ENCODE measurements at regions not wholly inside any gene's neighbourhood (a gene's known extent, or its start where the extent isn't known, plus 50 kb on each side); places are given as distances from the start of the nearest gene placed in this dataset.

DNA sequence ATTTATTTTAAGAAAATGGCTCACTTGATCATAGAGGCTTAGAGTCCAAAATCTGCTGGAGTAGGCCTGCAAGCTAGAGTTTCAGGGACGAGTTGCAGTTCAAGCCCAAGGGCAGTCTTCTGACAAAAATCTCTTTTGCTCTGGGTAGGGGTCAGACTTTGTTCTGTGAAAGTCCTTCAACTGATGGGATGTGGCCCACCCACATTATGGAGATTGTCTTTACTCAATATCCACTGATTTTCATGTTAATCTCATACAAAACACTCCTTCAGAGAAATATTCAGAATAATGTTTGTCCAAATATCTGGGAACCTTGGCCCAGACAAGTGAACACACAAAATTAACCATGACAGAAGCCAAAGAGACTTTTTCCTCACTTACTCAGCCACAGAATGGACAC, 98.6 kb upstream of the RSPO3 start:
- Mint-ChIP-seq H3K36me3 (no peaks in the 10 kb centered on the region), H3K9me3 (no peaks in the 10 kb centered on the region), H3K27me3 (ENCODE audit: low read depth) (no peaks in the 10 kb centered on the region), H3K27ac (no peak overlapping the region), H3K4me1 (peaks cover 12% of the 10 kb centered on the region), H3K4me3 (no peak overlapping the region)
- TF ChIP-seq IRF2 (CRISPR knock-in tag; IDR thresholded peaks at IDR 0.05; ENCODE audit: borderline replicate concordance, low read depth): no peak
- TF ChIP-seq, protein P1, sequence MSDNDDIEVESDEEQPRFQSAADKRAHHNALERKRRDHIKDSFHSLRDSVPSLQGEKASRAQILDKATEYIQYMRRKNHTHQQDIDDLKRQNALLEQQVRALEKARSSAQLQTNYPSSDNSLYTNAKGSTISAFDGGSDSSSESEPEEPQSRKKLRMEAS (CRISPR knock-in tag; IDR thresholded peaks at IDR 0.05): no peak
- TF ChIP-seq, protein P2, sequence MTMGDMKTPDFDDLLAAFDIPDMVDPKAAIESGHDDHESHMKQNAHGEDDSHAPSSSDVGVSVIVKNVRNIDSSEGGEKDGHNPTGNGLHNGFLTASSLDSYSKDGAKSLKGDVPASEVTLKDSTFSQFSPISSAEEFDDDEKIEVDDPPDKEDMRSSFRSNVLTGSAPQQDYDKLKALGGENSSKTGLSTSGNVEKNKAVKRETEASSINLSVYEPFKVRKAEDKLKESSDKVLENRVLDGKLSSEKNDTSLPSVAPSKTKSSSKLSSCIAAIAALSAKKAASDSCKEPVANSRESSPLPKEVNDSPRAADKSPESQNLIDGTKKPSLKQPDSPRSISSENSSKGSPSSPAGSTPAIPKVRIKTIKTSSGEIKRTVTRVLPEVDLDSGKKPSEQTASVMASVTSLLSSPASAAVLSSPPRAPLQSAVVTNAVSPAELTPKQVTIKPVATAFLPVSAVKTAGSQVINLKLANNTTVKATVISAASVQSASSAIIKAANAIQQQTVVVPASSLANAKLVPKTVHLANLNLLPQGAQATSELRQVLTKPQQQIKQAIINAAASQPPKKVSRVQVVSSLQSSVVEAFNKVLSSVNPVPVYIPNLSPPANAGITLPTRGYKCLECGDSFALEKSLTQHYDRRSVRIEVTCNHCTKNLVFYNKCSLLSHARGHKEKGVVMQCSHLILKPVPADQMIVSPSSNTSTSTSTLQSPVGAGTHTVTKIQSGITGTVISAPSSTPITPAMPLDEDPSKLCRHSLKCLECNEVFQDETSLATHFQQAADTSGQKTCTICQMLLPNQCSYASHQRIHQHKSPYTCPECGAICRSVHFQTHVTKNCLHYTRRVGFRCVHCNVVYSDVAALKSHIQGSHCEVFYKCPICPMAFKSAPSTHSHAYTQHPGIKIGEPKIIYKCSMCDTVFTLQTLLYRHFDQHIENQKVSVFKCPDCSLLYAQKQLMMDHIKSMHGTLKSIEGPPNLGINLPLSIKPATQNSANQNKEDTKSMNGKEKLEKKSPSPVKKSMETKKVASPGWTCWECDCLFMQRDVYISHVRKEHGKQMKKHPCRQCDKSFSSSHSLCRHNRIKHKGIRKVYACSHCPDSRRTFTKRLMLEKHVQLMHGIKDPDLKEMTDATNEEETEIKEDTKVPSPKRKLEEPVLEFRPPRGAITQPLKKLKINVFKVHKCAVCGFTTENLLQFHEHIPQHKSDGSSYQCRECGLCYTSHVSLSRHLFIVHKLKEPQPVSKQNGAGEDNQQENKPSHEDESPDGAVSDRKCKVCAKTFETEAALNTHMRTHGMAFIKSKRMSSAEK (CRISPR knock-in tag; IDR thresholded peaks at IDR 0.05; ENCODE audit: borderline replicate concordance): no peak
- TF ChIP-seq ZNF263 (CRISPR knock-in tag; IDR thresholded peaks at IDR 0.05; ENCODE audit: low read depth): no peak
- TF ChIP-seq CBFB (CRISPR knock-in tag; IDR thresholded peaks at IDR 0.05; ENCODE audit: low read depth): no peak
- TF ChIP-seq, protein P3, sequence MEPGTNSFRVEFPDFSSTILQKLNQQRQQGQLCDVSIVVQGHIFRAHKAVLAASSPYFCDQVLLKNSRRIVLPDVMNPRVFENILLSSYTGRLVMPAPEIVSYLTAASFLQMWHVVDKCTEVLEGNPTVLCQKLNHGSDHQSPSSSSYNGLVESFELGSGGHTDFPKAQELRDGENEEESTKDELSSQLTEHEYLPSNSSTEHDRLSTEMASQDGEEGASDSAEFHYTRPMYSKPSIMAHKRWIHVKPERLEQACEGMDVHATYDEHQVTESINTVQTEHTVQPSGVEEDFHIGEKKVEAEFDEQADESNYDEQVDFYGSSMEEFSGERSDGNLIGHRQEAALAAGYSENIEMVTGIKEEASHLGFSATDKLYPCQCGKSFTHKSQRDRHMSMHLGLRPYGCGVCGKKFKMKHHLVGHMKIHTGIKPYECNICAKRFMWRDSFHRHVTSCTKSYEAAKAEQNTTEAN (CRISPR knock-in tag; IDR thresholded peaks at IDR 0.05): no peak
- no peak for TF ChIP-seq ZNF416 (CRISPR knock-in tag; IDR thresholded peaks at IDR 0.05)
- TF ChIP-seq, protein P4, sequence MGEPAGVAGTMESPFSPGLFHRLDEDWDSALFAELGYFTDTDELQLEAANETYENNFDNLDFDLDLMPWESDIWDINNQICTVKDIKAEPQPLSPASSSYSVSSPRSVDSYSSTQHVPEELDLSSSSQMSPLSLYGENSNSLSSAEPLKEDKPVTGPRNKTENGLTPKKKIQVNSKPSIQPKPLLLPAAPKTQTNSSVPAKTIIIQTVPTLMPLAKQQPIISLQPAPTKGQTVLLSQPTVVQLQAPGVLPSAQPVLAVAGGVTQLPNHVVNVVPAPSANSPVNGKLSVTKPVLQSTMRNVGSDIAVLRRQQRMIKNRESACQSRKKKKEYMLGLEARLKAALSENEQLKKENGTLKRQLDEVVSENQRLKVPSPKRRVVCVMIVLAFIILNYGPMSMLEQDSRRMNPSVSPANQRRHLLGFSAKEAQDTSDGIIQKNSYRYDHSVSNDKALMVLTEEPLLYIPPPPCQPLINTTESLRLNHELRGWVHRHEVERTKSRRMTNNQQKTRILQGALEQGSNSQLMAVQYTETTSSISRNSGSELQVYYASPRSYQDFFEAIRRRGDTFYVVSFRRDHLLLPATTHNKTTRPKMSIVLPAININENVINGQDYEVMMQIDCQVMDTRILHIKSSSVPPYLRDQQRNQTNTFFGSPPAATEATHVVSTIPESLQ (CRISPR knock-in tag; IDR thresholded peaks at IDR 0.05): no peak
- TF ChIP-seq, protein P5, sequence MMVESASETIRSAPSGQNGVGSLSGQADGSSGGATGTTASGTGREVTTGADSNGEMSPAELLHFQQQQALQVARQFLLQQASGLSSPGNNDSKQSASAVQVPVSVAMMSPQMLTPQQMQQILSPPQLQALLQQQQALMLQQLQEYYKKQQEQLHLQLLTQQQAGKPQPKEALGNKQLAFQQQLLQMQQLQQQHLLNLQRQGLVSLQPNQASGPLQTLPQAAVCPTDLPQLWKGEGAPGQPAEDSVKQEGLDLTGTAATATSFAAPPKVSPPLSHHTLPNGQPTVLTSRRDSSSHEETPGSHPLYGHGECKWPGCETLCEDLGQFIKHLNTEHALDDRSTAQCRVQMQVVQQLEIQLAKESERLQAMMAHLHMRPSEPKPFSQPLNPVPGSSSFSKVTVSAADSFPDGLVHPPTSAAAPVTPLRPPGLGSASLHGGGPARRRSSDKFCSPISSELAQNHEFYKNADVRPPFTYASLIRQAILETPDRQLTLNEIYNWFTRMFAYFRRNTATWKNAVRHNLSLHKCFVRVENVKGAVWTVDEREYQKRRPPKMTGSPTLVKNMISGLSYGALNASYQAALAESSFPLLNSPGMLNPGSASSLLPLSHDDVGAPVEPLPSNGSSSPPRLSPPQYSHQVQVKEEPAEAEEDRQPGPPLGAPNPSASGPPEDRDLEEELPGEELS (CRISPR knock-in tag; IDR thresholded peaks at IDR 0.05): no peak
- ATAC-seq (no peak), DNase-seq (ENCODE audit: low spot score) (no peak)
- CTCF ChIA-PET: no interaction called here
- POLR2A ChIA-PET: no interaction called here

DNA sequence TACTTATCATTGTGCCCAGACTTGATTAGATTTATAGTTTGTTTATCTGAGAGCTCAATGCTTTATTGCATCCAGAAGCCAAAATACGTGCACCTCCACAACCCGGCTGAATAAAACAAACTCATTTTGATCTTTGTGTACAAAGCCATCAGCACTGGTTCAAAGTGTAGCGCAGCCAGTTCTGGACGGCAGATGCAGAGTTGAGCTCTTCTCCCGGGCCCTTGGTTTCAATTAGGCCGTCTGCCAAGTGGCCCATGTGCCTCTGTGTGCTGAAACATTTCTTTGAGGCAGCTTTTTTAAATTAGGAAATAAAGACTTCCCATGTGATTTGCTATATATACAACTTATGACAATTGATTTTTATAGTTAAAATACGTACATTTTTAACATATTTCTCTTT, 96.2 kb upstream of the RSPO3 start:
- Mint-ChIP-seq H3K27me3 (ENCODE audit: low read depth) (no peaks in the 10 kb centered on the region), H3K27ac (no peak overlapping the region), H3K36me3 (no peaks in the 10 kb centered on the region), H3K4me1 (no peaks in the 10 kb centered on the region), H3K9me3 (no peaks in the 10 kb centered on the region), H3K4me3 (no peak overlapping the region)
- ATAC-seq (no peak), DNase-seq (ENCODE audit: low spot score) (no peak)
- POLR2A ChIA-PET: interaction anchor here (0.6 kb wide), 1 partner anchor 85 kb away, joined by 4 read pairs; no protein-coding TSS in a partner anchor
- CTCF ChIA-PET: no interaction called here
- TF ChIP-seq TEAD4 (CRISPR knock-in tag; IDR thresholded peaks at IDR 0.05) (no peak), ZNF219 (CRISPR knock-in tag; IDR thresholded peaks at IDR 0.05; ENCODE audit: borderline replicate concordance) (no peak), ZNF423 (CRISPR knock-in tag; IDR thresholded peaks at IDR 0.05) (no peak), FOXJ3 (CRISPR knock-in tag; IDR thresholded peaks at IDR 0.05; ENCODE audit: borderline replicate concordance) (no peak), MXD4 (CRISPR knock-in tag; IDR thresholded peaks at IDR 0.05; ENCODE audit: borderline replicate concordance) (no peak), CREM (CRISPR knock-in tag; IDR thresholded peaks at IDR 0.05) (no peak), TEAD1 (CRISPR knock-in tag; IDR thresholded peaks at IDR 0.05) (no peak), JAZF1 (CRISPR knock-in tag; IDR thresholded peaks at IDR 0.05) (no peak), NR2C2 (CRISPR knock-in tag; IDR thresholded peaks at IDR 0.05) (no peak), MYBL2 (CRISPR knock-in tag; IDR thresholded peaks at IDR 0.05) (no peak), JUN (CRISPR knock-in tag; IDR thresholded peaks at IDR 0.05) (no peak), IRF2 (CRISPR knock-in tag; IDR thresholded peaks at IDR 0.05; ENCODE audit: borderline replicate concordance, low read depth) (no peak)
- TF ChIP-seq, protein P6, sequence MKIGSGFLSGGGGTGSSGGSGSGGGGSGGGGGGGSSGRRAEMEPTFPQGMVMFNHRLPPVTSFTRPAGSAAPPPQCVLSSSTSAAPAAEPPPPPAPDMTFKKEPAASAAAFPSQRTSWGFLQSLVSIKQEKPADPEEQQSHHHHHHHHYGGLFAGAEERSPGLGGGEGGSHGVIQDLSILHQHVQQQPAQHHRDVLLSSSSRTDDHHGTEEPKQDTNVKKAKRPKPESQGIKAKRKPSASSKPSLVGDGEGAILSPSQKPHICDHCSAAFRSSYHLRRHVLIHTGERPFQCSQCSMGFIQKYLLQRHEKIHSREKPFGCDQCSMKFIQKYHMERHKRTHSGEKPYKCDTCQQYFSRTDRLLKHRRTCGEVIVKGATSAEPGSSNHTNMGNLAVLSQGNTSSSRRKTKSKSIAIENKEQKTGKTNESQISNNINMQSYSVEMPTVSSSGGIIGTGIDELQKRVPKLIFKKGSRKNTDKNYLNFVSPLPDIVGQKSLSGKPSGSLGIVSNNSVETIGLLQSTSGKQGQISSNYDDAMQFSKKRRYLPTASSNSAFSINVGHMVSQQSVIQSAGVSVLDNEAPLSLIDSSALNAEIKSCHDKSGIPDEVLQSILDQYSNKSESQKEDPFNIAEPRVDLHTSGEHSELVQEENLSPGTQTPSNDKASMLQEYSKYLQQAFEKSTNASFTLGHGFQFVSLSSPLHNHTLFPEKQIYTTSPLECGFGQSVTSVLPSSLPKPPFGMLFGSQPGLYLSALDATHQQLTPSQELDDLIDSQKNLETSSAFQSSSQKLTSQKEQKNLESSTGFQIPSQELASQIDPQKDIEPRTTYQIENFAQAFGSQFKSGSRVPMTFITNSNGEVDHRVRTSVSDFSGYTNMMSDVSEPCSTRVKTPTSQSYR (CRISPR knock-in tag; IDR thresholded peaks at IDR 0.05): no peak
- TF ChIP-seq, protein P7, sequence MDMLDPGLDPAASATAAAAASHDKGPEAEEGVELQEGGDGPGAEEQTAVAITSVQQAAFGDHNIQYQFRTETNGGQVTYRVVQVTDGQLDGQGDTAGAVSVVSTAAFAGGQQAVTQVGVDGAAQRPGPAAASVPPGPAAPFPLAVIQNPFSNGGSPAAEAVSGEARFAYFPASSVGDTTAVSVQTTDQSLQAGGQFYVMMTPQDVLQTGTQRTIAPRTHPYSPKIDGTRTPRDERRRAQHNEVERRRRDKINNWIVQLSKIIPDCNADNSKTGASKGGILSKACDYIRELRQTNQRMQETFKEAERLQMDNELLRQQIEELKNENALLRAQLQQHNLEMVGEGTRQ (CRISPR knock-in tag; IDR thresholded peaks at IDR 0.05): no peak

All from WTC11 (cell line).